Esophagus squamous epithelium (tissue), 4 donors: ENCODE measurements at regions not wholly inside any gene's neighbourhood (a gene's known extent, or its start where the extent isn't known, plus 50 kb on each side); places are given as distances from the start of the nearest gene placed in this dataset.

Experiments
- CTCF ChIP-seq, 6 experiments: fragments of 450-650 bp in 4 of 6; fragments of 200-600 bp in 2 of 6; sonication (generic) in 2 of 6; IDR thresholded peaks; one replicate each; pipeline ENCODE4 v1.5.1; 2016 to 2019; ENCODE audit warnings: antibody characterized with exemption in 6 of 6, mild to moderate bottlenecking in 4 of 6, moderate library complexity in 4 of 6
- POLR2A ChIP-seq, 4 donors: fragments of 450-650 bp; IDR thresholded peaks; one replicate each; pipeline ENCODE4 v1.6.1; 2017; ENCODE audit warnings: antibody characterized with exemption in 4 of 4, mild to moderate bottlenecking in 4 of 4, moderate library complexity in 3 of 4

DNA sequence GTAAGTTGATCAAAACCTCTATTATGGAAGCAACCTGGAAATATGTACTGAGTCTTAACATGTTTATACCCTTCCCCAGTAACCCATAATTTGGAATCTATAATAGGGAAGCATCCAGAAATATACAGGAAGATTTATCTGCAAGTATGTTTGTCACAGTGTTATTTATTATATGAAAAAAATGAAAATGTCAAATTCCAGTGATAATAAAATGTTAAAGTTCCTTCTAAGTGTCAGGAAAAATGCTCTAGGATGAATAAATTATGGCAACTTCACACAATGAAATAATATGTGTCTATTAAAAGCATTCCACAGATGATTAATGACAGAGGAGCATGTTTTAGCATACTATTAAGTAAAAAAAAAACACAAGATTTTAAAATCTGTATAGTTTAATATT, 202.3 kb upstream of the PRNP start:
- no peak for TF ChIP-seq CTCF (IDR thresholded peaks at IDR 0.05)
- TF ChIP-seq POLR2A (IDR thresholded peaks at IDR 0.05): no peak
